ENCODE measurements at regions not wholly inside any gene's neighbourhood (a gene's known extent, or its start where the extent isn't known, plus 50 kb on each side); places are given as distances from the start of the nearest gene placed in this dataset.

- no peaks in the 10 kb centered on the region for H3K27me3 Mint-ChIP-seq
- no peaks in the 10 kb centered on the region for H3K36me3 Mint-ChIP-seq (ENCODE audit: low read depth)
- H3K9me3 Mint-ChIP-seq = no peaks in the 10 kb centered on the region
- H3K4me3 Mint-ChIP-seq = no peak overlapping the region
- no peak overlapping the region for H3K27ac Mint-ChIP-seq
- no peaks in the 10 kb centered on the region for H3K4me1 Mint-ChIP-seq (ENCODE audit: low read depth)
Measured at GRCh38 chr5:60410427-60410826, 289.5 kb downstream of the DEPDC1B start.

- Mint-ChIP-seq H3K4me3 (no peak overlapping the region), H3K4me1 (ENCODE audit: low read depth) (no peaks in the 10 kb centered on the region), H3K27me3 (no peaks in the 10 kb centered on the region), H3K9me3 (no peaks in the 10 kb centered on the region), H3K27ac (no peak overlapping the region), H3K36me3 (ENCODE audit: low read depth) (no peaks in the 10 kb centered on the region)
Measured at GRCh38 chr5:60404171-60404570, 295.8 kb downstream of the DEPDC1B start.

- no peaks in the 10 kb centered on the region for H3K4me1 Mint-ChIP-seq (ENCODE audit: low read depth)
- H3K9me3 Mint-ChIP-seq = no peaks in the 10 kb centered on the region
- H3K36me3 Mint-ChIP-seq (ENCODE audit: low read depth) = no peaks in the 10 kb centered on the region
- no peak overlapping the region for H3K27ac Mint-ChIP-seq
- no peaks in the 10 kb centered on the region for H3K27me3 Mint-ChIP-seq
- H3K4me3 Mint-ChIP-seq = no peak overlapping the region
Measured at GRCh38 chr5:60403343-60404006, 296.5 kb downstream of the DEPDC1B start.

- no peak overlapping the region for H3K4me3 Mint-ChIP-seq
- H3K9me3 Mint-ChIP-seq = no peaks in the 10 kb centered on the region
- no peaks in the 10 kb centered on the region for H3K4me1 Mint-ChIP-seq (ENCODE audit: low read depth)
- no peaks in the 10 kb centered on the region for H3K27me3 Mint-ChIP-seq
- no peaks in the 10 kb centered on the region for H3K36me3 Mint-ChIP-seq (ENCODE audit: low read depth)
- no peak overlapping the region for H3K27ac Mint-ChIP-seq
Measured at GRCh38 chr5:60402161-60402785, 297.7 kb downstream of the DEPDC1B start.

- H3K27me3 Mint-ChIP-seq = no peaks in the 10 kb centered on the region
- no peak overlapping the region for H3K27ac Mint-ChIP-seq
- H3K9me3 Mint-ChIP-seq = no peaks in the 10 kb centered on the region
- no peaks in the 10 kb centered on the region for H3K4me1 Mint-ChIP-seq (ENCODE audit: low read depth)
- no peak overlapping the region for H3K4me3 Mint-ChIP-seq
- no peaks in the 10 kb centered on the region for H3K36me3 Mint-ChIP-seq (ENCODE audit: low read depth)
Measured at GRCh38 chr5:60401526-60401925, 298.4 kb downstream of the DEPDC1B start.

- H3K4me3 Mint-ChIP-seq = no peak overlapping the region
- no peaks in the 10 kb centered on the region for H3K36me3 Mint-ChIP-seq (ENCODE audit: low read depth)
Measured at GRCh38 chr5:60399507-60399906, 300.5 kb downstream of the DEPDC1B start.

GRCh38 chr5:60395712-60396329, 304.1 kb downstream of the DEPDC1B start:
- no peaks in the 10 kb centered on the region for H3K27me3 Mint-ChIP-seq
- H3K9me3 Mint-ChIP-seq = no peaks in the 10 kb centered on the region
- H3K4me1 Mint-ChIP-seq (ENCODE audit: low read depth) = no peaks in the 10 kb centered on the region
- no peak overlapping the region for H3K4me3 Mint-ChIP-seq
- H3K27ac Mint-ChIP-seq = no peak overlapping the region
- no peaks in the 10 kb centered on the region for H3K36me3 Mint-ChIP-seq (ENCODE audit: low read depth)

More at GRCh38 chr5:60399507-60399906, 300.5 kb downstream of the DEPDC1B start:
- Mint-ChIP-seq H3K9me3 (no peaks in the 10 kb centered on the region), H3K27ac (no peak overlapping the region), H3K4me1 (ENCODE audit: low read depth) (no peaks in the 10 kb centered on the region), H3K27me3 (no peaks in the 10 kb centered on the region)

GRCh38 chr5:60387051-60387440, 312.9 kb downstream of the DEPDC1B start:
- Mint-ChIP-seq H3K4me3 (no peak overlapping the region), H3K9me3 (no peaks in the 10 kb centered on the region)

GRCh38 chr5:60386436-60387050, 313.4 kb downstream of the DEPDC1B start:
- H3K36me3 Mint-ChIP-seq (ENCODE audit: low read depth) = no peaks in the 10 kb centered on the region
- no peaks in the 10 kb centered on the region for H3K4me1 Mint-ChIP-seq (ENCODE audit: low read depth)
- no peak overlapping the region for H3K4me3 Mint-ChIP-seq
- H3K27me3 Mint-ChIP-seq = no peaks in the 10 kb centered on the region
- H3K9me3 Mint-ChIP-seq = no peaks in the 10 kb centered on the region
- H3K27ac Mint-ChIP-seq = no peak overlapping the region

More at GRCh38 chr5:60387051-60387440, 312.9 kb downstream of the DEPDC1B start:
- Mint-ChIP-seq H3K36me3 (ENCODE audit: low read depth) (no peaks in the 10 kb centered on the region), H3K4me1 (ENCODE audit: low read depth) (no peaks in the 10 kb centered on the region), H3K27ac (no peak overlapping the region), H3K27me3 (no peaks in the 10 kb centered on the region)

GRCh38 chr5:60382716-60383115, 317.2 kb downstream of the DEPDC1B start:
- Mint-ChIP-seq H3K9me3 (no peaks in the 10 kb centered on the region), H3K27me3 (no peaks in the 10 kb centered on the region), H3K36me3 (ENCODE audit: low read depth) (no peaks in the 10 kb centered on the region), H3K4me3 (no peak overlapping the region), H3K4me1 (ENCODE audit: low read depth) (no peaks in the 10 kb centered on the region), H3K27ac (no peak overlapping the region)

- H3K4me3 Mint-ChIP-seq = no peak overlapping the region
- H3K9me3 Mint-ChIP-seq = peaks cover 4% of the 10 kb centered on the region
- no peak overlapping the region for H3K27ac Mint-ChIP-seq
- H3K36me3 Mint-ChIP-seq (ENCODE audit: low read depth) = no peaks in the 10 kb centered on the region
- no peaks in the 10 kb centered on the region for H3K4me1 Mint-ChIP-seq (ENCODE audit: low read depth)
- H3K27me3 Mint-ChIP-seq = no peaks in the 10 kb centered on the region
Measured at GRCh38 chr5:60379907-60380306, 320.1 kb downstream of the DEPDC1B start.

- H3K27me3 Mint-ChIP-seq = no peaks in the 10 kb centered on the region
- no peaks in the 10 kb centered on the region for H3K4me1 Mint-ChIP-seq (ENCODE audit: low read depth)
- no peaks in the 10 kb centered on the region for H3K36me3 Mint-ChIP-seq (ENCODE audit: low read depth)
- H3K9me3 Mint-ChIP-seq = peaks cover 4% of the 10 kb centered on the region
- no peak overlapping the region for H3K4me3 Mint-ChIP-seq
- H3K27ac Mint-ChIP-seq = no peak overlapping the region
Measured at GRCh38 chr5:60377826-60378225, 322.1 kb downstream of the DEPDC1B start.

- Mint-ChIP-seq H3K4me1 (ENCODE audit: low read depth) (no peaks in the 10 kb centered on the region), H3K9me3 (peaks cover 4% of the 10 kb centered on the region), H3K27ac (no peak overlapping the region)
Measured at GRCh38 chr5:60376860-60377259, 323.1 kb downstream of the DEPDC1B start.

GRCh38 chr5:60374409-60374808, 325.6 kb downstream of the DEPDC1B start:
- H3K4me3 Mint-ChIP-seq = no peak overlapping the region
- H3K9me3 Mint-ChIP-seq = peaks cover 4% of the 10 kb centered on the region

More at GRCh38 chr5:60376860-60377259, 323.1 kb downstream of the DEPDC1B start:
- no peak overlapping the region for H3K4me3 Mint-ChIP-seq
- no peaks in the 10 kb centered on the region for H3K36me3 Mint-ChIP-seq (ENCODE audit: low read depth)
- no peaks in the 10 kb centered on the region for H3K27me3 Mint-ChIP-seq

GRCh38 chr5:60372786-60373185, 327.2 kb downstream of the DEPDC1B start:
- Mint-ChIP-seq H3K27me3 (no peaks in the 10 kb centered on the region), H3K4me3 (no peak overlapping the region), H3K9me3 (peaks cover 4% of the 10 kb centered on the region)

More at GRCh38 chr5:60374409-60374808, 325.6 kb downstream of the DEPDC1B start:
- no peak overlapping the region for H3K27ac Mint-ChIP-seq
- no peaks in the 10 kb centered on the region for H3K4me1 Mint-ChIP-seq (ENCODE audit: low read depth)
- H3K36me3 Mint-ChIP-seq (ENCODE audit: low read depth) = no peaks in the 10 kb centered on the region
- no peaks in the 10 kb centered on the region for H3K27me3 Mint-ChIP-seq

More at GRCh38 chr5:60372786-60373185, 327.2 kb downstream of the DEPDC1B start:
- Mint-ChIP-seq H3K4me1 (ENCODE audit: low read depth) (no peaks in the 10 kb centered on the region), H3K27ac (no peak overlapping the region), H3K36me3 (ENCODE audit: low read depth) (no peaks in the 10 kb centered on the region)

All from stimulated activated naive CD8-positive, alpha-beta T cell treated with anti-CD3 and anti-CD28 coated beads, Interleukin-15, Interleukin-2, amounts not matched to agents 100 ng/mL and 50 ng/mL, for 24 hours (primary cell).